ENCODE measurements at regions not wholly inside any gene's neighbourhood (a gene's known extent, or its start where the extent isn't known, plus 50 kb on each side); places are given as distances from the start of the nearest gene placed in this dataset.

DNA sequence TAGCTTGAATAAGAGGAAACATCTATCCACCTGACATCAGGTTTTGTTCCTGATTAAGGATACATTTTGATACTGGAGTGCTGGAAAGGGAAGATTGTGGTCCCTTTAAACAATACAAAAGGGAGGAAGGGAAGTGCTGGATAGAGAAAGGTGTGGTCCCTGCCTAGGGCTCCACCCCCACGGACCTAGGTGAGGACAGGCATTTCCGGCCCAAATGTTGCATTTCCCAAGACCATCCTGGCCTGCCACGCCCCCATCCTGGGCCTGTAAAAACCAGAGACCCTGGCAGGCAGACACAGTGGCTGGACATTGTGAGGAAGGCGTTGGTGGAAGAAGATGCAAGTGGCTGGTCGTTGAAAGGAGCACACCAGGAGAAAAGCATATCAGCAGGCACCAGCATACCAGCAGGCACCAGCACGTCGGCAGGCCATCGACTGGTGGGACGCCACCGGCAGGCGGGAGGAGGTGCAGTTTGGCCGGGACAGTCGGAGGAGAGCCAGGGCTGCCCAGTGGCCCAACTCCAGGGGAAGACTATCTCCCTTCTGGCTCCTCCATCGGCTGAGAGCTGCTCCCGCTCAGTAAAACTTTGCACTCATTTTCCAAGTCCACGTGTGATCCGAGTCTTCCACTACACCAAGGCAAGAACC, 53.2 kb upstream of the AMN1 start:
- no peak for DNase-seq (ENCODE audit: low spot score)

- no peak for DNase-seq (ENCODE audit: low spot score)
Observed at GRCh38 chr12:31780096-31780495, 51.3 kb upstream of the AMN1 start.

GRCh38 chr12:31778687-31779086, 49.9 kb upstream of the AMN1 start:
- no peak for DNase-seq (ENCODE audit: low spot score)

Data from AG08396 (cell line).